PFSK-1 (cell line): ENCODE measurements at regions not wholly inside any gene's neighbourhood (a gene's known extent, or its start where the extent isn't known, plus 50 kb on each side); places are given as distances from the start of the nearest gene placed in this dataset.

Experiments used
- FOXP2 ChIP-seq: optimal IDR thresholded peaks from 2 replicates; pipeline ENCODE3; 2011; ENCODE audit warnings: borderline replicate concordance, control low read depth, inconsistent platforms; ENCODE audit not compliant: insufficient read depth; ENCODE audit errors: extremely low read length, extremely low read depth
- POLR2AphosphoS5 ChIP-seq: IDR thresholded peaks from 2 replicates; pipeline ENCODE4 v1.6.1; 2012; ENCODE audit warnings: low read depth, mild to moderate bottlenecking, control low read depth, low read length, moderate library complexity
- REST ChIP-seq, 2 experiments: IDR thresholded peaks; 2 replicates each; pipeline versions ENCODE4 v1.6.1 to v1.8.0; 2011 to 2012; ENCODE audit warnings: low read depth in 2 of 2, low read length in 2 of 2, control low read depth in 1 of 2, inconsistent platforms in 1 of 2, mild to moderate bottlenecking in 1 of 2, moderate library complexity in 1 of 2; ENCODE audit not compliant: insufficient read depth in 1 of 2
- SIN3A ChIP-seq: IDR thresholded peaks from 2 replicates; pipeline ENCODE4 v1.6.1; 2012; ENCODE audit warnings: mild to moderate bottlenecking, low read length, moderate library complexity, borderline replicate concordance; ENCODE audit not compliant: insufficient read depth
- TAF1 ChIP-seq: IDR thresholded peaks from 2 replicates; pipeline ENCODE4 v1.6.1; 2012; ENCODE audit warnings: low read length, control low read depth, borderline replicate concordance; ENCODE audit not compliant: insufficient read depth

GRCh38 chr7:110557-111232 is 81.7 kb upstream of the FAM20C start:
- TF ChIP-seq REST (IDR thresholded peaks at IDR 0.05; ENCODE audit: insufficient read depth in 1 of 2, low read depth in 2 of 2, low read length in 2 of 2) (no peak), FOXP2 (no peak), TAF1 (no peak), SIN3A (no peak), POLR2AphosphoS5 (no peak)

GRCh38 chr7:111591-111990 is 80.8 kb upstream of the FAM20C start:
- TF ChIP-seq REST (IDR thresholded peaks at IDR 0.05; ENCODE audit: insufficient read depth in 1 of 2, low read depth in 2 of 2, low read length in 2 of 2) (no peak), FOXP2 (no peak), POLR2AphosphoS5 (no peak), SIN3A (no peak), TAF1 (no peak)

- TF ChIP-seq REST (IDR thresholded peaks at IDR 0.05; ENCODE audit: insufficient read depth in 1 of 2, low read depth in 2 of 2, low read length in 2 of 2) (no peak), SIN3A (no peak), TAF1 (no peak), POLR2AphosphoS5 (no peak), FOXP2 (no peak)
Observed at GRCh38 chr7:112881-113280, 79.5 kb upstream of the FAM20C start.

GRCh38 chr7:115274-115911 is 77.0 kb upstream of the FAM20C start:
- no peak for TF ChIP-seq TAF1
- TF ChIP-seq REST (IDR thresholded peaks at IDR 0.05; ENCODE audit: insufficient read depth in 1 of 2, low read depth in 2 of 2, low read length in 2 of 2): no peak
- no peak for TF ChIP-seq SIN3A
- no peak for TF ChIP-seq FOXP2
- TF ChIP-seq POLR2AphosphoS5: no peak
